RWPE1 (cell line): ENCODE measurements at regions not wholly inside any gene's neighbourhood (a gene's known extent, or its start where the extent isn't known, plus 50 kb on each side); places are given as distances from the start of the nearest gene placed in this dataset.
A peak's percentile ranks its signal among the peaks of the same experiment; 100 is the strongest.
"Not testable (repeated sequence)": the region's sequence is repeated elsewhere in the genome, so short reads cannot be mapped to it uniquely, and the experiment has no call there.

ENCODE experiments used
- CTCF ChIA-PET: fragments of 350-600 bp; sonication (Branson Sonifier 250); formaldehyde crosslinking; extraction: SDS; loops from one replicate; lab custom pipeline; 2021; lab: Yijun Ruan, JAX
- POLR2A ChIA-PET: fragments of 400-600 bp; formaldehyde crosslinking; extraction: SDS; loops from one replicate; lab custom pipeline; 2020; ENCODE audit warnings: antibody characterized with exemption; ENCODE audit not compliant: low non-redundant PET; lab: Yijun Ruan, JAX
- DNase-seq: peaks from one replicate; pipeline ENCODE4 v3.0.0; 2012; ENCODE audit warnings: low spot score
- H3K27ac ChIP-seq: fragments of 450-650 bp; 2 replicates; pipeline ENCODE4 v1.5.1; 2017
- CTCF ChIP-seq: fragments of 450-650 bp; conservative IDR thresholded peaks from 2 replicates; pipeline ENCODE4 v1.5.1; 2017; ENCODE audit warnings: low read depth, mild to moderate bottlenecking

DNA sequence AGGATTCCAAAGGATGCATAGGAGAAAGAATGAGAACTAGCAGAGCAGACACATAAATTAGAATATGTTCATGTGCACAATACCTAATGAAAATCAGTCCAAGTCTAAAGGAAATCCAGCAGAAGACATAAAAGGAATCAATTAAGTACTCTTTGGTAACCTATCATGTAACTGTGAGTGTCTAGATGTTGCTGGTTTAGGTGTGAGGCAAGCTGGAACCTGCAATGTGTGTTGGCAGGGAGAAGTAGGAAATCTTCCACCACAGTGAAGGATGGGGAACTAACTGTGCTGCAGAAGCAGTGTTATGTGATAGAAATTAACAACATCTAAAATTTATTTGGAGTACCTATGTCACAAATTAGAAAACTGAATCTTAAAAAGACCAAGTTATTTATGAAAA is 330.8 kb upstream of the DKK2 start:
- ChIA-PET CTCF (interaction anchor here (0.7 kb wide), 1 partner anchor 141 kb away, joined by 3 read pairs; no protein-coding TSS in a partner anchor), POLR2A (no interaction called here)

GRCh38 chr4:107366016-107366735 is 330.1 kb upstream of the DKK2 start:
- TF ChIP-seq CTCF: no peak
- ChIA-PET CTCF (interaction anchor here (0.7 kb wide), 1 partner anchor 140 kb away, joined by 3 read pairs; no protein-coding TSS in a partner anchor), POLR2A (no interaction called here)
- no peak overlapping the region for H3K27ac ChIP-seq
- DNase-seq: no peak

More for the DNA sequence above, 330.8 kb upstream of the DKK2 start:
- DNase-seq: no peak
- TF ChIP-seq CTCF: no peak
- H3K27ac ChIP-seq: no peak overlapping the region

GRCh38 chr4:107363125-107363524 is 327.0 kb upstream of the DKK2 start:
- DNase-seq: no peak
- ChIA-PET POLR2A (no interaction called here), CTCF (interaction anchor here (1.0 kb wide), 1 partner anchor 180 kb away, joined by 3 read pairs; no protein-coding TSS in a partner anchor)
- H3K27ac ChIP-seq: no peak overlapping the region
- no peak for TF ChIP-seq CTCF

DNA sequence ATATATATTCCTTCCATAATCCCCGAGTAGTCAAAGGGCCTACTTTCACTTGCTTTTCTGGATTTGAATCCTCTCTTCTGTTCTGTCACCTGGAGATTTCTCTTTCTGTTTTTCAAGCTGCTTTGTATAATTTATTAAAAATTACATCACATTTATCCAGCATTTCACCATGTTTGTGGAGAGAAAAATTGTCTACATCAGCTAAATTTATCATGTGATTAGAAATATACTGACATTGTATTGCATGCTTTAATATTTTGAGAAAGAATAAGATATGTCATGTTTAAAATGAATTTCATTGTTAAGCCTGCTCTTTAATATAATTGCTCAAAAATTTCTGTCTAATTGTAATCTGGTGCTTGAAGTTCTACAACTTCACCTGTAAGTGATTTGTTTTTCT is 323.1 kb upstream of the DKK2 start:
- CTCF ChIA-PET: no interaction called here
- DNase-seq: no peak
- no peak overlapping the region for H3K27ac ChIP-seq
- POLR2A ChIA-PET: no interaction called here
- TF ChIP-seq CTCF: no peak

DNA sequence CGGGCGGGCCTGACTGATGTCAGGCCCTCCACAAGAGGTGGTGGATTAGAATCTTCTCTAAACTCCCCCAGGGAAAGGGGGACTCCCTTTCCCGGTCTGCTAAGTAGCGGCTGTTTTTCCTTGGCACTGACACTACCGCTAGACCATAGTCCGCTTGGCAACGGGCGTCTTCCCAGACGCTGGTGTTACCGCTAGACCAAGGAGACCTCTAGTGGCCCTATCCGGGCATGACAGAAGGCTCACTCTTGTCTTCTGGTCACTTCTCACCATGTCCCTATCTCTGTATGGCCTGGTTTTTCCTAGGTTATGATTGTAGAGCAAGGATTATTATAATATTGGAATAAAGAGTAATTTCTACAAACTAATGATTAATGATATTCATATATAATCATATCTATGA is 318.2 kb upstream of the DKK2 start:
- H3K27ac ChIP-seq, DNase-seq, POLR2A ChIA-PET, CTCF ChIA-PET: not testable (repeated sequence)
- peak; percentile 17; the same call in 1 of the 2 replicates for TF ChIP-seq CTCF

DNA sequence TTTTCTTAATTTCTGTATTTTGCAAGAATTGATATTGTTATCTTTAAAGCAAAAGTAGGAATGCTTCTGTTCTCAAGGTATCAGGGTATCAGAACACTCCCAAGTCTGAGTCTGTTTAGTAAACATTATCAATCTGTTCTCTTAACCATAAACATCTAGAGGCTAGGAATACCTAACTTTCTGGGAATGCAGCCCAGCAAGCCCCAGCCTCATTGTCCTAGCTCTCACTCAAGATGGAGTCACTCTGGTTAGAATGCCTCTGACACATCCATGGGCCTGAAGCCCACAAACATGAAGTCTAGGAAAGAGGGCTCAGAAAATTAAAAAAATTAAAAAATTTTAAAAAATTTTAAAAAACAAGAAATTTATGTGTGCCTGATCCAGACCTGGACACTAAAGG is 315.1 kb upstream of the DKK2 start:
- ChIA-PET POLR2A (no interaction called here), CTCF (no interaction called here)
- no peak for TF ChIP-seq CTCF
- DNase-seq: no peak
- no peak overlapping the region for H3K27ac ChIP-seq
